Omental fat pad (tissue), 3 donors: ENCODE measurements at regions not wholly inside any gene's neighbourhood (a gene's known extent, or its start where the extent isn't known, plus 50 kb on each side); places are given as distances from the start of the nearest gene placed in this dataset.

ENCODE experiments used
- ATAC-seq: fragments of 150-250 bp; one replicate; pipeline ENCODE4 v1.9.1; 2016; ENCODE audit warnings: mild to moderate bottlenecking, moderate library complexity; ENCODE audit not compliant: low FRiP score
- DNase-seq: peaks from one replicate; pipeline ENCODE4 v3.0.0-alpha.2; 2019; ENCODE audit warnings: low spot score
- CTCF ChIP-seq, 3 donors: fragments of 450-650 bp; IDR thresholded peaks; one replicate each; pipeline ENCODE4 v1.5.1; 2016 to 2017; ENCODE audit warnings: antibody characterized with exemption in 3 of 3, mild to moderate bottlenecking in 3 of 3, moderate library complexity in 2 of 3

- ATAC-seq: no peak
- DNase-seq: no peak
- no peak for TF ChIP-seq CTCF (IDR thresholded peaks at IDR 0.05)
Measured at GRCh38 chr9:106761493-106761892, 101.5 kb upstream of the ZNF462 start.

GRCh38 chr9:106766616-106767015 is 96.3 kb upstream of the ZNF462 start:
- ATAC-seq: no peak
- DNase-seq: no peak

GRCh38 chr9:106769331-106769730 is 93.6 kb upstream of the ZNF462 start:
- no peak for TF ChIP-seq CTCF (IDR thresholded peaks at IDR 0.05)
- no peak for ATAC-seq

More at GRCh38 chr9:106766616-106767015, 96.3 kb upstream of the ZNF462 start:
- TF ChIP-seq CTCF (IDR thresholded peaks at IDR 0.05): no peak

GRCh38 chr9:106771608-106772007 is 91.4 kb upstream of the ZNF462 start:
- TF ChIP-seq CTCF (IDR thresholded peaks at IDR 0.05): no peak
- no peak for DNase-seq
- ATAC-seq: no peak

More at GRCh38 chr9:106769331-106769730, 93.6 kb upstream of the ZNF462 start:
- DNase-seq: no peak

- peak; percentile 41 for ATAC-seq
- TF ChIP-seq CTCF (IDR thresholded peaks at IDR 0.05): no peak
- no peak for DNase-seq
Measured at GRCh38 chr9:106772523-106773290, 90.3 kb upstream of the ZNF462 start.

GRCh38 chr9:106773750-106774149 is 89.2 kb upstream of the ZNF462 start:
- TF ChIP-seq CTCF (IDR thresholded peaks at IDR 0.05): no peak
- DNase-seq (no peak), ATAC-seq (no peak)

GRCh38 chr9:106775960-106776359 is 87.0 kb upstream of the ZNF462 start:
- TF ChIP-seq CTCF (IDR thresholded peaks at IDR 0.05): no peak
- DNase-seq (no peak), ATAC-seq (no peak)
